ENCODE measurements at regions not wholly inside any gene's neighbourhood (a gene's known extent, or its start where the extent isn't known, plus 50 kb on each side); places are given as distances from the start of the nearest gene placed in this dataset.
A peak's percentile ranks its signal among the peaks of the same experiment; 100 is the strongest.
"Not testable (repeated sequence)": the region's sequence is repeated elsewhere in the genome, so short reads cannot be mapped to it uniquely, and the experiment has no call there.

DNA sequence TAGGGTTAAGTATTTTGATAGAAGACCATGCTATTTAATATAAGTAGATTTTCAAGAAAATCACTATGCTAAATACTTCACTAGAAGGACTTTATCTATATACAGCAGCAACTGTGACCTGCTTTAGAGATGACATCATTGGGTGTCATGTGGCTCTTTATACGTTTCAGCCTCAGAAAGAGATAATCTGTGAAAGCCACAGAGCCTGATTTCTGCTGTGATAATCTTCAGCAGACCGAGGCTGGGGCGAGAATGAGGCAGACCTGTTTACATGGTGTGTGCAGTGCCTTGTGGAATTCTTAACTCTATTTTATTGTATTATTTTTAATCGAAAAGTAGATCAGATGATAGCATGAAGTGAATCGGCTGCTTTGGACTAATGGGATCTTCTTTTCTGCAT lies 471.2 kb downstream of the MFSD1 start:
- no peak for DNase-seq
- in situ Hi-C loops (cut with HindIII; ENCODE audit: low pct_ligation_motif_present, low pct_unique_long_range_greater_than_20kb, low sequenced_read_pairs) = no loop called here

DNA sequence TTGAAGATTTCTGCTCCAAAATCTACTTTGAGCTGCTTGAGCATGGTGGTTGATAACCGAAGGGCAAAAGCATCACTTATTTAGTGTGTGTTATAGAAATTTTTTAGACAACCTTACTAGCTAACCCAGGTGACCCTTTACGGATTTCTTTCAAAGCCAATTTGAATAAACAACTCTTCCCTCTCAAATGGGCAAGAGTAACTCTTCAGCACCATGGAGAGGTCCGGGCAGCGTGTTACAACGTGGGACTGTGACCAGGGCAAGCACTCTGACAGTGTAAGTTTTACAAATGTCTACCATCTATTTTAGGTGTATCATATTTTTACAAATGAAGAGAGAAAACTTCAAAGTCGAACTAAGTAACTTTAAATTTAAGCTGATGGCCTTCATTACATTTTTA lies 471.8 kb downstream of the MFSD1 start:
- peak; percentile 51 for DNase-seq
- in situ Hi-C loops (cut with HindIII; ENCODE audit: low pct_ligation_motif_present, low pct_unique_long_range_greater_than_20kb, low sequenced_read_pairs) = no loop called here

GRCh38 chr3:159275741-159276140 lies 473.9 kb downstream of the MFSD1 start:
- no peak for DNase-seq
- in situ Hi-C loops (cut with HindIII; ENCODE audit: low pct_ligation_motif_present, low pct_unique_long_range_greater_than_20kb, low sequenced_read_pairs) = no loop called here

DNA sequence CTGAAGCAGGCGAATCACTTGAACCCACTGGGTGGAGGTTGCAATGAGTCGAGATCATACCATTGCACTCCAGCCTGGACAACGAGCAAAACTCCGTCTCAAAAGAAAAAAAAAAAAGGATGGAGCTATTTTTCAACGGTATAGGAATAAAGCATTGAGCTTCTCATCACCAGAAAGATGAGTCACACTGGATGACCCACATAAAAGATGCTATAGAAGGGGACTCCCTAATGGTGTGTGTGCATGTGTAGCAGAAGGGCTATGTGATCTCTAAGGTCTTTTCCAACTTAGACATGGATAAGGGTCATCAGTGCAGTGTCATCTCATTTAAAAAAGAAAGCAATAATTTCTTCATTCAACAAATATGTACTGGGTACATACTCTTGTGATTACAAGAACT lies 476.0 kb downstream of the MFSD1 start:
- no peak for DNase-seq
- in situ Hi-C loops (cut with HindIII; ENCODE audit: low pct_ligation_motif_present, low pct_unique_long_range_greater_than_20kb, low sequenced_read_pairs) = no loop called here

GRCh38 chr3:159280386-159281191 lies 478.7 kb downstream of the MFSD1 start:
- in situ Hi-C loops (cut with HindIII; ENCODE audit: low pct_ligation_motif_present, low pct_unique_long_range_greater_than_20kb, low sequenced_read_pairs) = no loop called here
- no peak for DNase-seq

GRCh38 chr3:159293493-159293892 lies 491.6 kb downstream of the MFSD1 start:
- in situ Hi-C loops (cut with HindIII; ENCODE audit: low pct_ligation_motif_present, low pct_unique_long_range_greater_than_20kb, low sequenced_read_pairs) = no loop called here
- no peak for DNase-seq

DNA sequence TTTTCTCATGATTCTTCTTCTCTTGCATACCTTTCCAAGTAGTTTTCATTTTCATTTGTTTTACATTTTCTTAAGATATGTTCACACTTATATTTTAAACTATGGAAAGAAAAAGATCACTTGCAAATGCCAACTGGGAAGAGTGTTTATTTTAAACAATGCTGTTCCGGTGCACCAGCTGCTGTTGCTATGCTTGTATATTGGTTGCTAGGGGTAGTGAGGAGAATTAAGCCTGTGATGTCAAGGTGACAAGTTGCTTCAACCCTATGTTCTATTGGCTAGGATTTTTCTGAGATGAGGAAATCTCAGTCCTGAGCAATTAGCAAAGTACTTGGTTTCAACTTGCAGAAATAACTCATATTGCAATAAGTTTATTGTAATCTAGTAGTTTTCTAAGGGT lies 500.1 kb downstream of the MFSD1 start:
- in situ Hi-C loops (cut with HindIII; ENCODE audit: low pct_ligation_motif_present, low pct_unique_long_range_greater_than_20kb, low sequenced_read_pairs) = no loop called here
- DNase-seq = no peak

GRCh38 chr3:159305017-159305416 lies 503.2 kb downstream of the MFSD1 start:
- no peak for DNase-seq
- in situ Hi-C loops (cut with HindIII; ENCODE audit: low pct_ligation_motif_present, low pct_unique_long_range_greater_than_20kb, low sequenced_read_pairs) = no loop called here

DNA sequence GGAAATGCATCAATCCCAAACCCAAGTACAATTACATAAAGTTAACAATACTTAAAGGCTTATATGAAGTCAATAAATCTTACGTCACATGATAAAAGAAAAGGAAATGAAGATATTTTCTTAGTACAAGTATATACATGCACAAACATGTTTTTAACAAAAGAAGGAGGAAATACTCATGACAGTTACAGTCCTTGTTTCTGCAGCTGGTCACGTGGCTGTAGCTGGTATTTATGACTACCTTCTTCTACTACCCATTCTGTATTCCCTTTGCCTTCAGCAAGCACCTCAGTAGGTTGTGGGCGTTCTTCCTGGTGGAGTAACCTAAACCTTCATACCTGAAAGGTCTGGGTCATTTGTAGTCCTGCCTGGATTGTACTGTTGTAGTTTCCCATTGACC lies 514.9 kb downstream of the MFSD1 start:
- in situ Hi-C loops (cut with HindIII; ENCODE audit: low pct_ligation_motif_present, low pct_unique_long_range_greater_than_20kb, low sequenced_read_pairs) = not testable (repeated sequence)

GRCh38 chr3:159319156-159319555 lies 517.3 kb downstream of the MFSD1 start:
- in situ Hi-C loops (cut with HindIII; ENCODE audit: low pct_ligation_motif_present, low pct_unique_long_range_greater_than_20kb, low sequenced_read_pairs) = no loop called here
- DNase-seq = no peak

More for the DNA sequence above, 514.9 kb downstream of the MFSD1 start:
- not testable (repeated sequence) for DNase-seq

- peak; percentile 18 for DNase-seq
- in situ Hi-C loops (cut with HindIII; ENCODE audit: low pct_ligation_motif_present, low pct_unique_long_range_greater_than_20kb, low sequenced_read_pairs) = no loop called here
Observed at GRCh38 chr3:159322322-159322939, 520.6 kb downstream of the MFSD1 start.

DNA sequence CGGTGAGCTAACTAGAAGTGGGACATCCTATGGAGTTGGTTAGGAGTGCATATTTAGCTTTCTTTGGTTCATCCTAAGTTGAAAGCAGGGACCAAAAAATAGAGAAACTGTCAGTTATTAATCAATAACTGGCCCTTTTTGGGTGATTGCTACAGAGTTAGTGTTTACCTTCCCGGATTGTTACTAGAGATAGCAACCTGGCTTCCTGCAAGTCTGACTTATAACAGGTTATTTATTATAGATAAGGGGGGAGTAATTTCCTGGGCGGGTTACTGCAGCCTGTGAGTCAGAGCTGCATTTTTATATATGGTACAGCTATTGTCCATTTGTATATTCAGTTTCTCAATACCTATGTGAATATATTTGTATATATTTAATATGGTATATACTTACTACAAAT lies 522.0 kb downstream of the MFSD1 start:
- in situ Hi-C loops (cut with HindIII; ENCODE audit: low pct_ligation_motif_present, low pct_unique_long_range_greater_than_20kb, low sequenced_read_pairs) = no loop called here

GRCh38 chr3:159326998-159327397 lies 525.1 kb downstream of the MFSD1 start:
- DNase-seq = no peak
- in situ Hi-C loops (cut with HindIII; ENCODE audit: low pct_ligation_motif_present, low pct_unique_long_range_greater_than_20kb, low sequenced_read_pairs) = no loop called here

More for the DNA sequence above, 522.0 kb downstream of the MFSD1 start:
- no peak for DNase-seq

- no peak for DNase-seq
- in situ Hi-C loops (cut with HindIII; ENCODE audit: low pct_ligation_motif_present, low pct_unique_long_range_greater_than_20kb, low sequenced_read_pairs) = no loop called here
Observed at GRCh38 chr3:159332535-159333099, 530.8 kb downstream of the MFSD1 start.

DNA sequence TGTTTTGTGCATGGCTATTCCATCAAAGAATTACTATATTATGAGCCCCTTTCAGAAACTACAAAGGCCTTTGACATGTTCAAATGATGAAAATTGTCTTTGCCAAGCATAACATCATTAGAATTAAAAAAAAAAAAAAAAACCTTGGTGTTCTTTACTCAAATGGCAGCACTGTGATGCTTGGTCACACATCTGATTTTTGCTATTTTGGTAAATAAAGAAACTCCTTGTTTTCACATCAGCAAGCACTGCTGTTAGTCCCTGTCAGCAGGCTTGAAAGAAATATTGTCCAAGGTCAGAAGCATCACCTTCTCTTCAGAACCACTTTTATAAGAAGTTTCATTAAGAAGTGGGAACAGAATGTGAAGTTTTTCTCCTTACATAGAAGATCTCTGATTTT lies 537.3 kb downstream of the MFSD1 start:
- in situ Hi-C loops (cut with HindIII; ENCODE audit: low pct_ligation_motif_present, low pct_unique_long_range_greater_than_20kb, low sequenced_read_pairs) = no loop called here
- DNase-seq = no peak

DNA sequence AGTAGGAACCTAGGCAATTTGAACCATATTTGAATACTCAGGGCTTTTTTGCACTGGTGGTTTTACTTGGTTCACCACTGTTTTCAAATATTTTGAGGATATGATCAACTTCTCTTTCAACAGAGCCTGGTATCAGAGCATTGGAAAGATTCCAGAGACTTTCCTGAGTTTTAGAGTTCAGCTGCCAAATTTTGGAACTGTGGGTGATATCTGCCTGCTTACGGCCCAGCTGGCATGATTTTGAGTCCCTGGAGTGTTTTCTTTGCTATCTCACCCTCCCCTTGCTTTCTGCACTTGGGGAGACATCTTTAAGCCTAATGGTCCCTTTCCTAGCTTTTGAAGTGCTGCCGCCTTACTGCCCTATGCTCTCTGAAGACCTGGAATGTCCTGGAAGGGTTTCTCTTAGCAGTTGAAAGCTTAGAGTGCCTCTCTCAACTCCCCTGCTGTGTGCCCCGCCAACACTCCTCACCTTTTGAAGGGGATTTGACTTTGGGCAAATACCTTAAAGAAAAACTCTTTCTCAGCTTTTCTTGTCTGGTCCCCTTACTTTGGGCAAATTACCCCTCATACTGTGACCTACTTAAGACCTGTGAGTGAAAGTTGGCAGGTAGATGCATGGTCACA lies 539.1 kb downstream of the MFSD1 start:
- in situ Hi-C loops (cut with HindIII; ENCODE audit: low pct_ligation_motif_present, low pct_unique_long_range_greater_than_20kb, low sequenced_read_pairs) = no loop called here
- no peak for DNase-seq

- in situ Hi-C loops (cut with HindIII; ENCODE audit: low pct_ligation_motif_present, low pct_unique_long_range_greater_than_20kb, low sequenced_read_pairs) = no loop called here
- no peak for DNase-seq
Observed at GRCh38 chr3:159346271-159346903, 544.5 kb downstream of the MFSD1 start.

DNA sequence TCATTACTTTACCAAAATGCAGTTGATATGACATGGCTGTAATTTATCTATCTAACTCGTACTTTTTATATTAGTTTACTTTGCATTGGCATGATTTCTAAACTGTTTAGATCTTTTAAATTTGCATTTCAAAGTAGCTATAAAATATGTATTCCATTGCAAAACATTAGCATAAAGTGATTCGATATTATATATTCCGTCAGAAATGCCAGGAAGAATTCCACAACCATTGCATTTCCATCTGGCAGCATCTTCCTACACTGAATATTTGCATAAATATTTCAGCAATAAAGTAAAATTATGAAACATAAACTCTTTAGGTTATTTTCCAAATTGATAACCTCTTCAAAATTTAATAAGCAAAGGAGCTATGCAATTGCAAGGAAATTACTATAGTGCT lies 546.6 kb downstream of the MFSD1 start:
- DNase-seq = no peak

GRCh38 chr3:159356606-159357005 lies 554.8 kb downstream of the MFSD1 start:
- in situ Hi-C loops (cut with HindIII; ENCODE audit: low pct_ligation_motif_present, low pct_unique_long_range_greater_than_20kb, low sequenced_read_pairs) = no loop called here
- DNase-seq = no peak

More for the DNA sequence above, 546.6 kb downstream of the MFSD1 start:
- in situ Hi-C loops (cut with HindIII; ENCODE audit: low pct_ligation_motif_present, low pct_unique_long_range_greater_than_20kb, low sequenced_read_pairs) = no loop called here
